ENCODE measurements at regions not wholly inside any gene's neighbourhood (a gene's known extent, or its start where the extent isn't known, plus 50 kb on each side); places are given as distances from the start of the nearest gene placed in this dataset.

GRCh38 chr3:167116120-167116922 lies 263.8 kb downstream of the ZBBX start:
- Mint-ChIP-seq H3K27me3 (no peaks in the 10 kb centered on the region), H3K9me3 (peaks cover 8% of the 10 kb centered on the region), H3K4me1 (no peaks in the 10 kb centered on the region), H3K4me3 (no peak overlapping the region), H3K27ac (no peak overlapping the region), H3K36me3 (ENCODE audit: low read depth) (no peaks in the 10 kb centered on the region)
- ATAC-seq = no peak
- no peak for DNase-seq

DNA sequence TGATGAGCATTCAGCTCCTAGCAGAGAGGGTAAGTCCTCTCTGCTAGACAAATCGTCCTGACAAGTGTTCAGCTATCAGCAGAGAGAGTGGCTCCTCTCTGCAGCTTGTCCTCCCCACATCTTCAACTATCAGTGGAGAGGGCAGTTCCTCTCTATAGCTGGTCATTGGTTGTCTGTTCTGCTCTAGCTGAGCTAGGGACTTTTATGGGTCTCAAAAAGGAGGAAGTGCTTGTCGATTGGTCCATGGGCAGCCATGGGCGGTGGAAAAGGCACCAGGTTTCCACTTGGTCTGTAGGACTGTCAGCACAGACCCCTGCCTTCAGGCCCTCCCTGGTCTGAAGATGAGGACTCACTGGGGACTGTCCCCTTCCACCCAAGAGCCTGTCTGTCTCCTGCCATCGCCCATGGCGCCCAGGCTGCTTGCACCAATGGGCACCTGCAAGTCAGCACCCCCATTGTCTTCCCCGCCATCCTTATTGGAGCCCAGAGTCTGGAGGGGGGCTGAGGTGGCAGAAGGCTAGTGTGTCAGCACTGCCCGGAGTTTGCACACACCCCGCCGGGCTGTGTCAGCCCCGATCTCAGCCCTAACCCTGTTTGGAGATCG lies 264.7 kb downstream of the ZBBX start:
- ATAC-seq = no peak

DNA sequence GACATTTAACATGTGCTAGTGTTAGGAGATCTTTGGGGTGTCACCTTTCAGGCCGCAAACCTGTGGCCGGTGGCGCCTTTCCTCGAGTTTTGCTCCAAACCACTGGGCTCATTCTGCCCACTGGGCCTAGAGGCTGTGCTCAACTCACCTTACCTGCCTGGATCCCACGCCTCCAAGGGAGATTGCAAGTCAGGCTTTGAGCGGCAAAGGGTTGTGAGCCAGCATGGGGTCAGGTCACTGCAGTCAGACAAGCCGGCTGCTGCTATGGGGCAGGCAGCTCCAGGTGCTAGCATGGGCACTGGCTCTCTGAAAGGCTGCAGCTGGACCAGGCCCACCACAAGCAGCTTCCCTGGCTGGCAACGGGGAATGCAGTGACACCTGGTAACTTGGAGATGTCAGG lies 265.5 kb downstream of the ZBBX start:
- ATAC-seq (no peak), DNase-seq (no peak)
- no peak overlapping the region for H3K4me3 Mint-ChIP-seq
- no peaks in the 10 kb centered on the region for H3K4me1 Mint-ChIP-seq
- H3K36me3 Mint-ChIP-seq (ENCODE audit: low read depth) = no peaks in the 10 kb centered on the region
- no peak overlapping the region for H3K27ac Mint-ChIP-seq
- peaks cover 8% of the 10 kb centered on the region for H3K9me3 Mint-ChIP-seq
- no peaks in the 10 kb centered on the region for H3K27me3 Mint-ChIP-seq

More for the DNA sequence above, 264.7 kb downstream of the ZBBX start:
- peaks cover 8% of the 10 kb centered on the region for H3K9me3 Mint-ChIP-seq
- no peaks in the 10 kb centered on the region for H3K4me1 Mint-ChIP-seq
- H3K27ac Mint-ChIP-seq = no peak overlapping the region
- H3K4me3 Mint-ChIP-seq = no peak overlapping the region
- DNase-seq = no peak
- no peaks in the 10 kb centered on the region for H3K27me3 Mint-ChIP-seq
- H3K36me3 Mint-ChIP-seq (ENCODE audit: low read depth) = no peaks in the 10 kb centered on the region

DNA sequence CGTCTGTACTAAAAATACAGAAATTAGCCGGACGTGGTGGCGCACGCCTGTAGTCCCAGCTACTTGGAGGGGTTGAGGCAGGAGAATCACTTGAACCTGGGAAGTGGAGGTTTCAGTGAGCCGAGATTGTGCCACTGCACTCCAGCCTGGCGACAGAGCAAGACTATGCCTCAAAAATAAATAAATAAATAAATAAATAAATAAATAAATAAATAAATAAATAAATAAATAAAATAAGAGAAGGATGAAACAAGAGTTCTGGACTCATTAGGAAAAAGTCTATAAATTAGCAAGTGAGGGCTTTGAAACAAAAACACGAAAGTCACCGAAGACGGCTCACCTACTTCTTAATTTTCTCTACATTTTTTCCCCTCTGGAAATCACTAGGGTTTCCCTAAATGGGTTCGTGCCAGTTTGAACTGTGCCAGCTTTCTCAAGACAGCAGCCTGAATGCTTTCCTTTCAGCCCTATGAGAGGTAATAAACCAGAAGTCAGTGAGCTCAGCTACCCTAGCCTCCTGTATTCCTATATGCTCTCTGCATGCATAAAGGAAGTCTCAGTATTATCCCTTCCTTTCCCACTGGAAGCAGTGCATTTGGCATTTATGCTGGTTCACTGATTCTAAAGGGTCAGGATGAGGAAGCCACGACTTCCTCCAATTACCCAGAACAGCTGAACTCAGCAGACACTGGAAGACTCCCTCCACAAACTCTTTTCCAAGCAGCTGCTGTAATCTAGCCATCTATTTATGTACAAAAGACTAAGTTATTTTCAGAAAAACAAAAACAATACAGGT lies 266.9 kb downstream of the ZBBX start:
- no peaks in the 10 kb centered on the region for H3K4me1 Mint-ChIP-seq
- no peak overlapping the region for H3K4me3 Mint-ChIP-seq
- H3K27ac Mint-ChIP-seq = no peak overlapping the region
- ATAC-seq = no peak
- H3K9me3 Mint-ChIP-seq = peaks cover 11% of the 10 kb centered on the region
- no peak for DNase-seq
- H3K36me3 Mint-ChIP-seq (ENCODE audit: low read depth) = no peaks in the 10 kb centered on the region
- H3K27me3 Mint-ChIP-seq = no peaks in the 10 kb centered on the region

- ATAC-seq = no peak
- Mint-ChIP-seq H3K36me3 (ENCODE audit: low read depth) (no peaks in the 10 kb centered on the region), H3K27ac (no peak overlapping the region), H3K4me3 (no peak overlapping the region), H3K9me3 (peaks cover 8% of the 10 kb centered on the region), H3K4me1 (no peaks in the 10 kb centered on the region), H3K27me3 (no peaks in the 10 kb centered on the region)
- DNase-seq = no peak
Measured at GRCh38 chr3:167110901-167111300, 269.2 kb downstream of the ZBBX start.

- H3K4me3 Mint-ChIP-seq = no peak overlapping the region
- H3K4me1 Mint-ChIP-seq = no peaks in the 10 kb centered on the region
- no peak overlapping the region for H3K27ac Mint-ChIP-seq
- no peak for ATAC-seq
- H3K9me3 Mint-ChIP-seq = peaks cover 8% of the 10 kb centered on the region
- no peak for DNase-seq
- H3K36me3 Mint-ChIP-seq (ENCODE audit: low read depth) = no peaks in the 10 kb centered on the region
- H3K27me3 Mint-ChIP-seq = no peaks in the 10 kb centered on the region
Measured at GRCh38 chr3:167109746-167110145, 270.4 kb downstream of the ZBBX start.

GRCh38 chr3:167106456-167106855 lies 273.6 kb downstream of the ZBBX start:
- ATAC-seq (no peak), DNase-seq (no peak)
- no peaks in the 10 kb centered on the region for H3K27me3 Mint-ChIP-seq
- H3K4me3 Mint-ChIP-seq = no peak overlapping the region
- peaks cover 3% of the 10 kb centered on the region for H3K9me3 Mint-ChIP-seq
- H3K27ac Mint-ChIP-seq = no peak overlapping the region
- no peaks in the 10 kb centered on the region for H3K36me3 Mint-ChIP-seq (ENCODE audit: low read depth)
- H3K4me1 Mint-ChIP-seq = no peaks in the 10 kb centered on the region

- no peaks in the 10 kb centered on the region for H3K9me3 Mint-ChIP-seq
- H3K27me3 Mint-ChIP-seq = no peaks in the 10 kb centered on the region
- H3K36me3 Mint-ChIP-seq (ENCODE audit: low read depth) = no peaks in the 10 kb centered on the region
- no peak overlapping the region for H3K27ac Mint-ChIP-seq
- no peak for ATAC-seq
- DNase-seq = no peak
- H3K4me1 Mint-ChIP-seq = no peaks in the 10 kb centered on the region
- no peak overlapping the region for H3K4me3 Mint-ChIP-seq
Measured at GRCh38 chr3:167102071-167102470, 278.0 kb downstream of the ZBBX start.

- no peaks in the 10 kb centered on the region for H3K36me3 Mint-ChIP-seq (ENCODE audit: low read depth)
- H3K4me3 Mint-ChIP-seq = no peak overlapping the region
- no peaks in the 10 kb centered on the region for H3K27me3 Mint-ChIP-seq
- DNase-seq (no peak), ATAC-seq (no peak)
- no peaks in the 10 kb centered on the region for H3K4me1 Mint-ChIP-seq
- H3K9me3 Mint-ChIP-seq = peaks cover 3% of the 10 kb centered on the region
- H3K27ac Mint-ChIP-seq = no peak overlapping the region
Measured at GRCh38 chr3:167100651-167101050, 279.4 kb downstream of the ZBBX start.

DNA sequence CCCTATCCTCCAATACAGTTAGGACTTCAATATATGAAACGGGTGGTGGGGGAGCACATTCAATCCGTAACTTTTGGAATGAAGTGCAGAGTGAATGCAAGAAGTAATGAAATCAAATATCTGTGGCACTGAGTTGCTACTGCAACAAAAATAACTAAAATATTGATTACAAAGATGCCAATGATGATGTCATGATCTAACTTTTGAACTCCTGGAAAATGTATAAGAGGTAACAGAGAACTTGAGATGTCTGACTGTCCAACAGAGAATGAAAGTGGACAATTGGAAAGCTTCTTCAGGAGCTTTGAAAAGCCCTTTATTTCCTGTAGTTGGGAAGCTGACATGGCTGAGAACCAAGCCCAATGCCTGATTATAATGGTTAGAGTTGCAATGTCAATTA lies 279.9 kb downstream of the ZBBX start:
- peaks cover 3% of the 10 kb centered on the region for H3K9me3 Mint-ChIP-seq
- no peak for ATAC-seq
- no peaks in the 10 kb centered on the region for H3K4me1 Mint-ChIP-seq
- H3K4me3 Mint-ChIP-seq = no peak overlapping the region
- H3K27ac Mint-ChIP-seq = no peak overlapping the region
- H3K36me3 Mint-ChIP-seq (ENCODE audit: low read depth) = no peaks in the 10 kb centered on the region
- DNase-seq = no peak
- H3K27me3 Mint-ChIP-seq = no peaks in the 10 kb centered on the region

GRCh38 chr3:167095976-167096375 lies 284.1 kb downstream of the ZBBX start:
- Mint-ChIP-seq H3K36me3 (ENCODE audit: low read depth) (no peaks in the 10 kb centered on the region), H3K27me3 (no peaks in the 10 kb centered on the region), H3K4me1 (no peaks in the 10 kb centered on the region), H3K27ac (no peak overlapping the region), H3K9me3 (peaks cover 3% of the 10 kb centered on the region), H3K4me3 (no peak overlapping the region)
- ATAC-seq (no peak), DNase-seq (no peak)

DNA sequence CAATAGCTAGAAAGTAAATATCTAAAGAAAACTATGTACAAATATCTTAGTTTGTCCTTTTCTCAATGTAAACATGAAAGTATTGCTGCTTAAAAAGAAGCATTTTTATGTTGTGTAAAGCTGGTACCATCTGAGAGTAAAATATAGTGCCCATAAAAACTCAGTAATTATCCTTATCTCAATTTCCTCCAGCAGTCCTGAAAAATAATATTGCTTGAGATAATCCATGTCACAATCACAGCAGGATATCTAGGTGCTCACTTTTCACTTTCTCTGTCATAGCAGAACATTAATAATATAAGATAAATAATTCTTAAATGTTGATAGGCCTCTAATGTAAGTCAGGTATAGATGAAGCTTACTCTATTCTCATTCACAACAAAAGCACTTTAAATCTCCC lies 285.5 kb downstream of the ZBBX start:
- no peak for DNase-seq
- Mint-ChIP-seq H3K27ac (no peak overlapping the region), H3K4me1 (no peaks in the 10 kb centered on the region), H3K9me3 (peaks cover 3% of the 10 kb centered on the region), H3K4me3 (no peak overlapping the region), H3K27me3 (no peaks in the 10 kb centered on the region), H3K36me3 (ENCODE audit: low read depth) (no peaks in the 10 kb centered on the region)
- no peak for ATAC-seq

DNA sequence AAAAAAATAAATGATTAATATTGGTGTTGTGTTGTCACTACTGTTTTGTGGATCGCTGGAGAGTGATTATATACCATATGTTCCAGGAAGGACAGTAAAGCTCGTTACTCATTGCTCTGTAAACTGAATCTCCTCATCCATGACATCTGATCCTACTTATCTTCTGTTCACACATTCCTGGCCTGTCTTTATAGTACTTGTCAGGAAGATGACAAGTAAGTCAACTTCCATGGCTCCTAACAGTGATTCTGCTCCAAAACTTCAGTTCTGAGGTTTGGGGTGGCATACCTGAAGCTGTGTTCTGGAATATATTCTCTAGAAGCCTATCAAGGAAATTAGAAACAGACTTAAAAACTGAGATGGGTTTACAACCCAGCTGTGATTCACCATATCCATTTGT lies 288.9 kb downstream of the ZBBX start:
- Mint-ChIP-seq H3K4me3 (no peak overlapping the region), H3K9me3 (peaks cover 3% of the 10 kb centered on the region), H3K27ac (no peak overlapping the region), H3K4me1 (no peaks in the 10 kb centered on the region), H3K36me3 (ENCODE audit: low read depth) (no peaks in the 10 kb centered on the region), H3K27me3 (no peaks in the 10 kb centered on the region)
- ATAC-seq (no peak), DNase-seq (no peak)

GRCh38 chr3:167084545-167084944 lies 295.6 kb downstream of the ZBBX start:
- Mint-ChIP-seq H3K9me3 (peaks cover 9% of the 10 kb centered on the region), H3K4me1 (no peaks in the 10 kb centered on the region), H3K27ac (no peak overlapping the region), H3K36me3 (ENCODE audit: low read depth) (no peaks in the 10 kb centered on the region), H3K4me3 (no peak overlapping the region), H3K27me3 (no peaks in the 10 kb centered on the region)
- ATAC-seq = no peak
- no peak for DNase-seq

- DNase-seq (no peak), ATAC-seq (no peak)
- Mint-ChIP-seq H3K27ac (no peak overlapping the region), H3K9me3 (peaks cover 8% of the 10 kb centered on the region), H3K36me3 (ENCODE audit: low read depth) (no peaks in the 10 kb centered on the region), H3K4me1 (no peaks in the 10 kb centered on the region), H3K4me3 (no peak overlapping the region), H3K27me3 (no peaks in the 10 kb centered on the region)
Measured at GRCh38 chr3:167078070-167078622, 302.0 kb downstream of the ZBBX start.
